Activated naive CD8-positive, alpha-beta T cell treated with anti-CD3 and anti-CD28 coated beads, Interleukin-2, amount 50 U/mL, for 16 hours (primary cell): ENCODE measurements at regions not wholly inside any gene's neighbourhood (a gene's known extent, or its start where the extent isn't known, plus 50 kb on each side); places are given as distances from the start of the nearest gene placed in this dataset.

Experiments
- DNase-seq: peaks from one replicate; pipeline ENCODE4 v3.0.0-alpha.2; 2020; ENCODE audit warnings: low read depth, low spot score

- DNase-seq: no peak
Observed at GRCh38 chr5:159814805-159815585, 101.3 kb upstream of the ADRA1B start.

- no peak for DNase-seq
Observed at GRCh38 chr5:159817262-159818029, 98.8 kb upstream of the ADRA1B start.

GRCh38 chr5:159819591-159820411 lies 96.5 kb upstream of the ADRA1B start:
- DNase-seq: no peak

- DNase-seq: no peak
Observed at GRCh38 chr5:159820692-159821091, 95.6 kb upstream of the ADRA1B start.

GRCh38 chr5:159821461-159821940 lies 94.8 kb upstream of the ADRA1B start:
- no peak for DNase-seq

GRCh38 chr5:159824188-159825161 lies 91.8 kb upstream of the ADRA1B start:
- DNase-seq: no peak

GRCh38 chr5:159825551-159826051 lies 90.7 kb upstream of the ADRA1B start:
- DNase-seq: no peak

GRCh38 chr5:159826351-159827214 lies 89.7 kb upstream of the ADRA1B start:
- DNase-seq: no peak

- DNase-seq: no peak
Observed at GRCh38 chr5:159827861-159828260, 88.4 kb upstream of the ADRA1B start.

GRCh38 chr5:159832073-159832472 lies 84.2 kb upstream of the ADRA1B start:
- no peak for DNase-seq

GRCh38 chr5:159833088-159833487 lies 83.2 kb upstream of the ADRA1B start:
- no peak for DNase-seq

- DNase-seq: no peak
Observed at GRCh38 chr5:159833846-159834245, 82.4 kb upstream of the ADRA1B start.

- no peak for DNase-seq
Observed at GRCh38 chr5:159835548-159835947, 80.7 kb upstream of the ADRA1B start.

- no peak for DNase-seq
Observed at GRCh38 chr5:159836691-159837090, 79.6 kb upstream of the ADRA1B start.

GRCh38 chr5:159837860-159838259 lies 78.4 kb upstream of the ADRA1B start:
- DNase-seq: no peak

- no peak for DNase-seq
Observed at GRCh38 chr5:159838551-159839222, 77.6 kb upstream of the ADRA1B start.

- DNase-seq: no peak
Observed at GRCh38 chr5:159844267-159845121, 71.8 kb upstream of the ADRA1B start.

- DNase-seq: no peak
Observed at GRCh38 chr5:159849437-159850083, 66.7 kb upstream of the ADRA1B start.
